ENCODE measurements at regions not wholly inside any gene's neighbourhood (a gene's known extent, or its start where the extent isn't known, plus 50 kb on each side); places are given as distances from the start of the nearest gene placed in this dataset.

DNA sequence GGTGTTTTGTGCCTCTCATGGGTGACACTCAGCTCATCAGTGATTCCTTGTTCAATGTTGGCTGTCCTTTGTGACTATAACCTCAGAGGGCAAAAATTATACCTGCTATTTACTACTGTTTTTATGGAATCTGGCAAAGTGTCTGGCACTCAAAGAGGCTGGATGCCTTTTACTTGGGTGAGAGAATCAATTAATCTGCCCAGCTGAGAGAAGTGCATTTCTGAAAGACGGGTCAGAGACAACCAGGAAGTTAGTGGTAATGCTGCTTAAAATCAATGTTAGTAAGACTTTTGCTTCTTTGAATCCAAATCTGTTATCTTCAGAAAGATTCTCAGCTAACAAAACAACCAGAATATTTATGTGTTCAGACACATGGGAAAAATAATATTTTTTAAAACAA, 436.2 kb upstream of the SUCLG2 start:
- no peak for TF ChIP-seq POLR2A (IDR thresholded peaks at IDR 0.05)
- TF ChIP-seq, protein P1, sequence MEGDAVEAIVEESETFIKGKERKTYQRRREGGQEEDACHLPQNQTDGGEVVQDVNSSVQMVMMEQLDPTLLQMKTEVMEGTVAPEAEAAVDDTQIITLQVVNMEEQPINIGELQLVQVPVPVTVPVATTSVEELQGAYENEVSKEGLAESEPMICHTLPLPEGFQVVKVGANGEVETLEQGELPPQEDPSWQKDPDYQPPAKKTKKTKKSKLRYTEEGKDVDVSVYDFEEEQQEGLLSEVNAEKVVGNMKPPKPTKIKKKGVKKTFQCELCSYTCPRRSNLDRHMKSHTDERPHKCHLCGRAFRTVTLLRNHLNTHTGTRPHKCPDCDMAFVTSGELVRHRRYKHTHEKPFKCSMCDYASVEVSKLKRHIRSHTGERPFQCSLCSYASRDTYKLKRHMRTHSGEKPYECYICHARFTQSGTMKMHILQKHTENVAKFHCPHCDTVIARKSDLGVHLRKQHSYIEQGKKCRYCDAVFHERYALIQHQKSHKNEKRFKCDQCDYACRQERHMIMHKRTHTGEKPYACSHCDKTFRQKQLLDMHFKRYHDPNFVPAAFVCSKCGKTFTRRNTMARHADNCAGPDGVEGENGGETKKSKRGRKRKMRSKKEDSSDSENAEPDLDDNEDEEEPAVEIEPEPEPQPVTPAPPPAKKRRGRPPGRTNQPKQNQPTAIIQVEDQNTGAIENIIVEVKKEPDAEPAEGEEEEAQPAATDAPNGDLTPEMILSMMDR (IDR thresholded peaks at IDR 0.05) = no peak
